ENCODE measurements at regions not wholly inside any gene's neighbourhood (a gene's known extent, or its start where the extent isn't known, plus 50 kb on each side); places are given as distances from the start of the nearest gene placed in this dataset.

DNA sequence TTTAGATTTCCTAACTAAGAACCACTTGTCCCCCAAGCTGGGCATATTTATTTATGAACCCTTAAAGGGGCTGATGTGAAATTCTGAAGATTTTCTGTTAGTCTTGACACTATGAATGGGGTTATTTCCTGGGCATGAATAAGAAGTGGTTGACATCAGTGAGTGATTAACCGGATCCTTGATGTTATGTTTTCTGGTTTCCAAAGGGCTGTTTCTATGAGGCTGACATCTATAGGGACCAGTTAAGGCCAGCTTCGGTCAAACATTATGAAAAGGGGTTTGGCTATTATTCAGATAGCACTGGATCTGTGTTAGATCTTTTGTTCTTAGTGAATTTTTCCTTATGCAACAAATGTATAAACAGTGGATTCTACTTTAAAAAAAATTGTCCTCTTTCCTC lies 443.7 kb upstream of the SPRED2 start:
- H3K27me3 ChIP-seq (replicated peaks in 1 of 4; ENCODE audit: control insufficient read depth in 3 of 4, extremely low read depth in 1 of 4, insufficient read depth in 3 of 4, low read length in 3 of 4) = no peaks in the 10 kb centered on the region
- CTCF ChIA-PET (ENCODE audit: partially characterized antibody) = no interaction called here
- H3K14ac ChIP-seq (ENCODE audit: insufficient read length) = no peak overlapping the region
- no peak overlapping the region for H3K23ac ChIP-seq (ENCODE audit: insufficient read length)
- H2AFZ ChIP-seq (ENCODE audit: low read length) = no peak overlapping the region
- no peak overlapping the region for H2BK120ac ChIP-seq (replicated peaks; ENCODE audit: low read depth, low read length)
- H2BK5ac ChIP-seq (ENCODE audit: low read depth, low read length) = no peak overlapping the region
- no peak overlapping the region for H4K5ac ChIP-seq (ENCODE audit: insufficient read length, low read depth, low read length)
- no peak overlapping the region for H3K4ac ChIP-seq (replicated peaks; ENCODE audit: insufficient read length, low read depth, low read length)
- H3K23me2 ChIP-seq (ENCODE audit: low read depth, low read length) = no peaks in the 10 kb centered on the region; the same call in 1 of the 2 replicates
- no peak overlapping the region for H3K4me2 ChIP-seq (ENCODE audit: insufficient read depth in 1 of 2, low read depth in 2 of 2, low read length in 2 of 2)
- no peak overlapping the region for H3K18ac ChIP-seq (ENCODE audit: extremely low read depth, low read length)
- no peak overlapping the region for H2BK12ac ChIP-seq (ENCODE audit: low read depth, low read length)
- no peaks in the 10 kb centered on the region for H3K79me1 ChIP-seq (ENCODE audit: low read depth, low read length)
- no peak overlapping the region for H4K91ac ChIP-seq (replicated peaks; ENCODE audit: insufficient read length, low read length)
- H2AK5ac ChIP-seq (ENCODE audit: low read depth, low read length) = no peak overlapping the region
- no peaks in the 10 kb centered on the region for H4K20me1 ChIP-seq (replicated peaks in 1 of 2; ENCODE audit: control insufficient read depth in 1 of 2, insufficient read depth in 2 of 2, low read length in 2 of 2)
- H3K4me3 ChIP-seq (ENCODE audit: extremely low read depth in 1 of 4, insufficient read depth in 2 of 4, low read depth in 3 of 4, low read length in 4 of 4) = no peak overlapping the region
- H3K9ac ChIP-seq (replicated peaks in 1 of 4; ENCODE audit: extremely low read depth in 1 of 4, low read depth in 3 of 4, low read length in 3 of 4) = no peak overlapping the region
- H2BK15ac ChIP-seq (ENCODE audit: low read length) = no peak overlapping the region
- H3K36me3 ChIP-seq (ENCODE audit: control insufficient read depth in 2 of 4, insufficient read depth in 4 of 4, low read length in 3 of 4) = no peaks in the 10 kb centered on the region
- DNase-seq (ENCODE audit: low read depth in 1 of 2, low spot score in 2 of 2) = no peak
- H3K79me2 ChIP-seq (ENCODE audit: control insufficient read depth in 1 of 2, insufficient read depth in 2 of 2, low read length in 2 of 2) = no peaks in the 10 kb centered on the region
- POLR2A ChIA-PET (ENCODE audit: partially characterized antibody) = no interaction called here
- H3K4me1 ChIP-seq (replicated peaks in 1 of 4; ENCODE audit: control insufficient read depth in 3 of 4, insufficient read depth in 4 of 4, low read length in 3 of 4) = no peaks in the 10 kb centered on the region
- FAIRE-seq = no peak
- no peak overlapping the region for H3K56ac ChIP-seq (replicated peaks; ENCODE audit: insufficient read length, low read depth, low read length)
- 76% methylated on average over 2 of the region's 2 CpGs; no CpG with 5 or more reads in 1 of the 2 experiments for WGBS, 2 experiments (ENCODE audit: extremely low coverage in 1 of 2, insufficient coverage in 1 of 2, insufficient read length in 1 of 2, insufficient replicate concordance in 2 of 2, low coverage in 1 of 2, low lambda C conversion rate in 2 of 2, missing lambda C conversion rate in 1 of 2)
- H4K8ac ChIP-seq (ENCODE audit: extremely low read depth, insufficient read depth, low read length) = no peak overlapping the region
- no peak overlapping the region for H3K27ac ChIP-seq (ENCODE audit: low read depth, low read length)
- H2BK20ac ChIP-seq (ENCODE audit: low read length) = no peak overlapping the region
- no peaks in the 10 kb centered on the region for H3K9me3 ChIP-seq (ENCODE audit: insufficient read depth in 2 of 2, low read depth in 1 of 2, low read length in 1 of 2)
- TF ChIP-seq NRF1 (IDR thresholded peaks at IDR 0.05; ENCODE audit: low read depth, low read length) = no peak
